ENCODE measurements at regions not wholly inside any gene's neighbourhood (a gene's known extent, or its start where the extent isn't known, plus 50 kb on each side); places are given as distances from the start of the nearest gene placed in this dataset.
"Not testable (repeated sequence)": the region's sequence is repeated elsewhere in the genome, so short reads cannot be mapped to it uniquely, and the experiment has no call there.

GRCh38 chr10:27379041-27379440, 125.1 kb upstream of the RAB18 start:
- TF ChIP-seq, protein P1, sequence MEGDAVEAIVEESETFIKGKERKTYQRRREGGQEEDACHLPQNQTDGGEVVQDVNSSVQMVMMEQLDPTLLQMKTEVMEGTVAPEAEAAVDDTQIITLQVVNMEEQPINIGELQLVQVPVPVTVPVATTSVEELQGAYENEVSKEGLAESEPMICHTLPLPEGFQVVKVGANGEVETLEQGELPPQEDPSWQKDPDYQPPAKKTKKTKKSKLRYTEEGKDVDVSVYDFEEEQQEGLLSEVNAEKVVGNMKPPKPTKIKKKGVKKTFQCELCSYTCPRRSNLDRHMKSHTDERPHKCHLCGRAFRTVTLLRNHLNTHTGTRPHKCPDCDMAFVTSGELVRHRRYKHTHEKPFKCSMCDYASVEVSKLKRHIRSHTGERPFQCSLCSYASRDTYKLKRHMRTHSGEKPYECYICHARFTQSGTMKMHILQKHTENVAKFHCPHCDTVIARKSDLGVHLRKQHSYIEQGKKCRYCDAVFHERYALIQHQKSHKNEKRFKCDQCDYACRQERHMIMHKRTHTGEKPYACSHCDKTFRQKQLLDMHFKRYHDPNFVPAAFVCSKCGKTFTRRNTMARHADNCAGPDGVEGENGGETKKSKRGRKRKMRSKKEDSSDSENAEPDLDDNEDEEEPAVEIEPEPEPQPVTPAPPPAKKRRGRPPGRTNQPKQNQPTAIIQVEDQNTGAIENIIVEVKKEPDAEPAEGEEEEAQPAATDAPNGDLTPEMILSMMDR (conservative IDR thresholded peaks at IDR 0.05; ENCODE audit: low read depth, low read length) = not testable (repeated sequence)
- TF ChIP-seq EZH2 (IDR thresholded peaks at IDR 0.05; ENCODE audit: low read length, unreplicated experiment) = not testable (repeated sequence)

All from PC-3 (cell line).